HepG2 (cell line): ENCODE measurements at regions not wholly inside any gene's neighbourhood (a gene's known extent, or its start where the extent isn't known, plus 50 kb on each side); places are given as distances from the start of the nearest gene placed in this dataset.
A peak's percentile ranks its signal among the peaks of the same experiment; 100 is the strongest.

Experiments
- IRF2 ChIP-seq: IDR thresholded peaks from 2 replicates; pipeline ENCODE4 v1.6.1; 2018; ENCODE audit warnings: missing genetic modification reagents, missing compliant biosample characterization
- MXD4 ChIP-seq: IDR thresholded peaks from 2 replicates; pipeline ENCODE4 v1.6.1; 2016; ENCODE audit warnings: mild to moderate bottlenecking, missing biosample characterization, missing genetic modification reagents
- NCOA2 ChIP-seq: sonication (generic); formaldehyde crosslinking; IDR thresholded peaks from 2 replicates; pipeline ENCODE4 v1.8.0; 2022; ENCODE audit warnings: inconsistent platforms
- POLR2A ChIP-seq, 2 experiments: IDR thresholded peaks; 2 replicates each; pipeline ENCODE4 v1.6.1; 2011; ENCODE audit warnings: low read depth in 2 of 2, low read length in 2 of 2, mild to moderate bottlenecking in 1 of 2, moderate library complexity in 1 of 2; ENCODE audit not compliant: insufficient read depth in 1 of 2
- POLR2G ChIP-seq: fragments of 200-400 bp; formaldehyde crosslinking; IDR thresholded peaks from 2 replicates; pipeline ENCODE4 v1.6.1; 2018; ENCODE audit warnings: mild to moderate bottlenecking, low read depth, low read length, moderate library complexity
- SIX4 ChIP-seq: sonication (generic); formaldehyde crosslinking; IDR thresholded peaks from 2 replicates; pipeline ENCODE4 v1.4.0; 2020; ENCODE audit warnings: missing genetic modification reagents
- SP5 ChIP-seq: IDR thresholded peaks from 2 replicates; pipeline ENCODE4 v1.6.1; 2016; ENCODE audit warnings: low read depth, borderline replicate concordance
- TBX3 ChIP-seq: fragments of 450-650 bp; IDR thresholded peaks from 2 replicates; pipeline ENCODE4 v1.6.1; 2017; ENCODE audit warnings: antibody characterized with exemption, mild to moderate bottlenecking, inconsistent platforms, borderline replicate concordance
- THAP11 ChIP-seq: IDR thresholded peaks from 2 replicates; pipeline ENCODE4 v1.6.1; 2016; ENCODE audit warnings: missing biosample characterization, missing genetic modification reagents
- TSC22D2 ChIP-seq: sonication (generic); formaldehyde crosslinking; IDR thresholded peaks from 2 replicates; pipeline ENCODE4 v1.5.1; 2020; ENCODE audit warnings: missing genetic modification reagents, mild to moderate bottlenecking, borderline replicate concordance
- ZMYM3 ChIP-seq: sonication (generic); formaldehyde crosslinking; IDR thresholded peaks from 2 replicates; pipeline ENCODE4 v1.5.1; 2020; ENCODE audit warnings: mild to moderate bottlenecking, missing genetic modification reagents
- ZNF143 ChIP-seq: sonication (generic); formaldehyde crosslinking; IDR thresholded peaks from 2 replicates; pipeline ENCODE4 v1.4.0; 2020; ENCODE audit warnings: missing genetic modification reagents
- ZNF329 ChIP-seq: sonication (generic); formaldehyde crosslinking; IDR thresholded peaks from 2 replicates; pipeline ENCODE4 v1.9.0; 2021; ENCODE audit warnings: low read depth, mild to moderate bottlenecking, missing genetic modification reagents
- ZNF33A ChIP-seq: sonication (generic); formaldehyde crosslinking; IDR thresholded peaks from 2 replicates; pipeline ENCODE4 v1.5.1; 2020; ENCODE audit warnings: missing genetic modification reagents, mild to moderate bottlenecking, moderate library complexity, borderline replicate concordance
- ZNF510 ChIP-seq: sonication (generic); formaldehyde crosslinking; IDR thresholded peaks from 2 replicates; pipeline ENCODE4 v1.4.0; 2020; ENCODE audit warnings: low read depth, mild to moderate bottlenecking, missing genetic modification reagents
- ZNF607 ChIP-seq: sonication (generic); formaldehyde crosslinking; IDR thresholded peaks from 2 replicates; pipeline ENCODE4 v1.5.1; 2020; ENCODE audit warnings: missing genetic modification reagents, mild to moderate bottlenecking, borderline replicate concordance
- ZNF777 ChIP-seq: sonication (generic); formaldehyde crosslinking; IDR thresholded peaks from 2 replicates; pipeline ENCODE4 v1.4.0; 2020; ENCODE audit warnings: missing genetic modification reagents
- ZSCAN9 ChIP-seq: IDR thresholded peaks from 2 replicates; pipeline ENCODE4 v1.6.1; 2016; ENCODE audit warnings: borderline replicate concordance
- TF ChIP-seq, protein P1 (sequence below): IDR thresholded peaks from 2 replicates; pipeline ENCODE4 v1.6.1; 2016
- TF ChIP-seq, protein P2 (sequence below): sonication (generic); formaldehyde crosslinking; IDR thresholded peaks from 2 replicates; pipeline ENCODE4 v1.8.1; 2023; ENCODE audit warnings: mild to moderate bottlenecking, moderate library complexity, missing genetic modification reagents
- TF ChIP-seq, protein P3 (sequence below): sonication (generic); formaldehyde crosslinking; IDR thresholded peaks from 2 replicates; pipeline ENCODE4 v1.4.0; 2020; ENCODE audit warnings: missing genetic modification reagents, borderline replicate concordance
- TF ChIP-seq, protein P4 (sequence below): sonication (generic); formaldehyde crosslinking; IDR thresholded peaks from 2 replicates; pipeline ENCODE4 v1.4.0; 2020; ENCODE audit warnings: missing genetic modification reagents
- TF ChIP-seq, protein P5 (sequence below): sonication (generic); formaldehyde crosslinking; IDR thresholded peaks from 2 replicates; pipeline ENCODE4 v1.8.1; 2023; ENCODE audit warnings: mild to moderate bottlenecking, missing genetic modification reagents

DNA sequence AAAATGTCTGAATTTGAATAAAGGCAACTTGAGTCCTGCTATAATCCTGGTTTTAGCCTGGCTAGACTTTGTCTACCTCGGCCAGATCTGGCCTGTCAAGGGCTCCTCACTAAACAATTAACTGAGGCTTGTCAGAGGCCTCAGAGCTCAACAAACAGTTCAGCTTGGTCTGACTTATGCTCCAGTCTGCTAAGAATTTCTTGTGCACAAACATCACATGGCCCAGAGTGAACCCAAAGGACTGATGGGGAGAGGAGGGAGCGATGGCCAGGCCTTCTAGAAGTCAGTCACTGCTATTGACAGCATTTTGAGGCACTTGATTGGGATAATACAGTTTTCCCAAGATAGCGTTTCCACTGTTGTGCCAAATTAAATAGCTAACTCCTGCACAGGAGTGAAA is 555.1 kb upstream of the ID2 start (continued):
- TF ChIP-seq ZNF33A (CRISPR knock-in tag) (0 out of 2 replicates have a peak, but pooled peaks have one; percentile 11), ZNF143 (CRISPR knock-in tag) (peak; percentile 66), ZNF777 (CRISPR knock-in tag) (no peak), TSC22D2 (CRISPR knock-in tag) (0 out of 2 replicates have a peak, but pooled peaks have one; percentile 29), ZNF607 (CRISPR knock-in tag) (0 out of 2 replicates have a peak, but pooled peaks have one; percentile 29), NCOA2 (peak; percentile 55), ZNF510 (CRISPR knock-in tag) (no peak), POLR2G (peak; percentile 20; the same call in 1 of the 2 replicates), ZSCAN9 (CRISPR knock-in tag) (peak; percentile 94), TBX3 (no peak), MXD4 (no peak), SIX4 (CRISPR knock-in tag) (0 out of 2 replicates have a peak, but pooled peaks have one; percentile 14), IRF2 (CRISPR knock-in tag) (peak; percentile 62; the same call in 1 of the 2 replicates), ZNF329 (CRISPR knock-in tag) (0 out of 2 replicates have a peak, but pooled peaks have one; percentile 51), ZMYM3 (CRISPR knock-in tag) (0 out of 2 replicates have a peak, but pooled peaks have one; percentile 22), POLR2A (IDR thresholded peaks at IDR 0.05; ENCODE audit: insufficient read depth in 1 of 2, low read depth in 2 of 2, low read length in 2 of 2) (peak in 1 of 2 experiments; percentile 52; a peak in 2 of 4 replicates), SP5 (0 out of 2 replicates have a peak, but pooled peaks have one; percentile 8), THAP11 (CRISPR knock-in tag) (peak; percentile 27; the same call in 1 of the 2 replicates)
- TF ChIP-seq, protein P1, sequence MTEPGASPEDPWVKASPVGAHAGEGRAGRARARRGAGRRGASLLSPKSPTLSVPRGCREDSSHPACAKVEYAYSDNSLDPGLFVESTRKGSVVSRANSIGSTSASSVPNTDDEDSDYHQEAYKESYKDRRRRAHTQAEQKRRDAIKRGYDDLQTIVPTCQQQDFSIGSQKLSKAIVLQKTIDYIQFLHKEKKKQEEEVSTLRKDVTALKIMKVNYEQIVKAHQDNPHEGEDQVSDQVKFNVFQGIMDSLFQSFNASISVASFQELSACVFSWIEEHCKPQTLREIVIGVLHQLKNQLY (CRISPR knock-in tag), result 0 out of 2 replicates have a peak, but pooled peaks have one; percentile 60
- TF ChIP-seq, protein P2, sequence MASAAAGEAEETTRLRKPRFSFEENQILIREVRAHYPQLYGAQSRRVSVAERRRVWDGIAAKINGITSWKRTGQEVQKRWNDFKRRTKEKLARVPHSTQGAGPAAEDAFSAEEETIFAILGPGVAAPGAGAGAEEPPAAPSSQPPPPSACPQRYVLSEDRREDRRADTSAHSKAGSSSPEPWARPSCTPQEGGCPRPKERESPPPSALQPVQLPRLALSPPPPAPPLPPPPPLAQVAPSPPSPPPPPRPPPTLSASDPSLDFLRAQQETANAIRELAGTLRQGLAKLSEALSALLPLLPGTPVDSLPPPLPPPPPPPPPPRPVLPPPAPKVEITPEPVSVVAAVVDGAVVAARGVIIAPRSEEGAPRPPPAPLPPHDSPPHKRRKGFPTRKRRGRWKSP, result peak; percentile 49; the same call in 1 of the 2 replicates
- TF ChIP-seq, protein P3, sequence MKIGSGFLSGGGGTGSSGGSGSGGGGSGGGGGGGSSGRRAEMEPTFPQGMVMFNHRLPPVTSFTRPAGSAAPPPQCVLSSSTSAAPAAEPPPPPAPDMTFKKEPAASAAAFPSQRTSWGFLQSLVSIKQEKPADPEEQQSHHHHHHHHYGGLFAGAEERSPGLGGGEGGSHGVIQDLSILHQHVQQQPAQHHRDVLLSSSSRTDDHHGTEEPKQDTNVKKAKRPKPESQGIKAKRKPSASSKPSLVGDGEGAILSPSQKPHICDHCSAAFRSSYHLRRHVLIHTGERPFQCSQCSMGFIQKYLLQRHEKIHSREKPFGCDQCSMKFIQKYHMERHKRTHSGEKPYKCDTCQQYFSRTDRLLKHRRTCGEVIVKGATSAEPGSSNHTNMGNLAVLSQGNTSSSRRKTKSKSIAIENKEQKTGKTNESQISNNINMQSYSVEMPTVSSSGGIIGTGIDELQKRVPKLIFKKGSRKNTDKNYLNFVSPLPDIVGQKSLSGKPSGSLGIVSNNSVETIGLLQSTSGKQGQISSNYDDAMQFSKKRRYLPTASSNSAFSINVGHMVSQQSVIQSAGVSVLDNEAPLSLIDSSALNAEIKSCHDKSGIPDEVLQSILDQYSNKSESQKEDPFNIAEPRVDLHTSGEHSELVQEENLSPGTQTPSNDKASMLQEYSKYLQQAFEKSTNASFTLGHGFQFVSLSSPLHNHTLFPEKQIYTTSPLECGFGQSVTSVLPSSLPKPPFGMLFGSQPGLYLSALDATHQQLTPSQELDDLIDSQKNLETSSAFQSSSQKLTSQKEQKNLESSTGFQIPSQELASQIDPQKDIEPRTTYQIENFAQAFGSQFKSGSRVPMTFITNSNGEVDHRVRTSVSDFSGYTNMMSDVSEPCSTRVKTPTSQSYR, result peak; percentile 54; the same call in 1 of the 2 replicates
- TF ChIP-seq, protein P4, sequence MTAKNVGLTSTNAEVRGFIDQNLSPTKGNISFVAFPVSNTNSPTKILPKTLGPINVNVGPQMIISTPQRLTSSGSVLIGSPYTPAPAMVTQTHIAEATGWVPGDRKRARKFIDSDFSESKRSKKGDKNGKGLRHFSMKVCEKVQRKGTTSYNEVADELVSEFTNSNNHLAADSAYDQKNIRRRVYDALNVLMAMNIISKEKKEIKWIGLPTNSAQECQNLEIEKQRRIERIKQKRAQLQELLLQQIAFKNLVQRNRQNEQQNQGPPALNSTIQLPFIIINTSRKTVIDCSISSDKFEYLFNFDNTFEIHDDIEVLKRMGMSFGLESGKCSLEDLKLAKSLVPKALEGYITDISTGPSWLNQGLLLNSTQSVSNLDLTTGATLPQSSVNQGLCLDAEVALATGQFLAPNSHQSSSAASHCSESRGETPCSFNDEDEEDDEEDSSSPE (CRISPR knock-in tag), result peak; percentile 79
- TF ChIP-seq, protein P5, sequence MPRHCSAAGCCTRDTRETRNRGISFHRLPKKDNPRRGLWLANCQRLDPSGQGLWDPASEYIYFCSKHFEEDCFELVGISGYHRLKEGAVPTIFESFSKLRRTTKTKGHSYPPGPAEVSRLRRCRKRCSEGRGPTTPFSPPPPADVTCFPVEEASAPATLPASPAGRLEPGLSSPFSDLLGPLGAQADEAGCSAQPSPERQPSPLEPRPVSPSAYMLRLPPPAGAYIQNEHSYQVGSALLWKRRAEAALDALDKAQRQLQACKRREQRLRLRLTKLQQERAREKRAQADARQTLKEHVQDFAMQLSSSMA (CRISPR knock-in tag), result 0 out of 2 replicates have a peak, but pooled peaks have one; percentile 49
